Adrenal gland (tissue), 5 donors: ENCODE measurements at regions not wholly inside any gene's neighbourhood (a gene's known extent, or its start where the extent isn't known, plus 50 kb on each side); places are given as distances from the start of the nearest gene placed in this dataset.

ENCODE experiments used
- CTCF ChIP-seq, 6 experiments: fragments of 450-650 bp in 4 of 6; fragments of 200-600 bp in 2 of 6; sonication (generic) in 1 of 6; IDR thresholded peaks; 1 replicate in 5 of 6; 2 replicates in 1 of 6; pipeline versions ENCODE4 v1.5.1 to v1.8.0; 2016 to 2021; ENCODE audit warnings: antibody characterized with exemption in 6 of 6, mild to moderate bottlenecking in 2 of 6, moderate library complexity in 1 of 6
- POLR2A ChIP-seq, 2 donors: fragments of 450-650 bp; IDR thresholded peaks; one replicate each; pipeline ENCODE4 v1.6.1; 2017; ENCODE audit warnings: antibody characterized with exemption in 2 of 2, mild to moderate bottlenecking in 2 of 2, moderate library complexity in 1 of 2
- donor health status: DM: no; HTN: no; CAD: no.

DNA sequence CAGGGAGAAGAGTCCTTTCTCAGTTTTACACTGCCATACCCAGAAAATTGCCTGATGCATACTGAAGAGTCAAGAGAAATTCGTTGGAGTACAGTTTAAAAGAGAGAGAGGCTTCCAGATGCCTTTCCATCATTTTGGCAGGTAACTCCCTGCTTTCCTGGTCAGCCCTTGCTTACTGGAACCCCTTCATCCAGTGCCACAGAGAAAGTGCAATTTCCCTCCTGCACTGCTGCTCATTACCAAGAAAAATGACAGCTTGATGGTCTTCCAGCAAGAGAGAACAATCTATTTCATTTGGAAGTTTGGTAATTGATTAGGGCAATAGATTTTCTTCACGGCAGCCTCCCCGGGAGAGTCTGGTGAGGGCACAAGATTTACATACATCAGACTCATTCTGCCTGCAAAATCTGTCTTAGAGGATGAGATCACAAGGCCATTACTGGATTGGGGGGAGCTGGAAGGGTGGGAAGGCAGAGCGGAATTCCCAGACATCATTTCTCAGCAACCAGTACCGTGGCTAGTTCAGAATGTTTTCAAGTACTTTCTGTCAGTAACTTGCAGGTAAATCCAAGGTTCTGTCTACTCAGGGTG, 102.8 kb upstream of the SLC14A2 start:
- TF ChIP-seq CTCF (IDR thresholded peaks at IDR 0.05): no peak
- no peak for TF ChIP-seq POLR2A (IDR thresholded peaks at IDR 0.05)
